Fibroblast of pulmonary artery (primary cell): ENCODE measurements at regions not wholly inside any gene's neighbourhood (a gene's known extent, or its start where the extent isn't known, plus 50 kb on each side); places are given as distances from the start of the nearest gene placed in this dataset.

Experiments used
- DNase-seq: peaks from one replicate; pipeline ENCODE4 v3.0.0-alpha.2; 2010; ENCODE audit warnings: low read depth
- H3K4me3 ChIP-seq: replicated peaks from 2 replicates; pipeline ENCODE4 v1.5.1; 2011; ENCODE audit warnings: low read depth, mild to moderate bottlenecking, control low read depth, low read length, moderate library complexity
- CTCF ChIP-seq: IDR thresholded peaks from 2 replicates; pipeline ENCODE4 v1.5.1; 2011; ENCODE audit warnings: mild to moderate bottlenecking, control low read depth, low read length, inconsistent platforms; ENCODE audit errors: missing control alignments

DNA sequence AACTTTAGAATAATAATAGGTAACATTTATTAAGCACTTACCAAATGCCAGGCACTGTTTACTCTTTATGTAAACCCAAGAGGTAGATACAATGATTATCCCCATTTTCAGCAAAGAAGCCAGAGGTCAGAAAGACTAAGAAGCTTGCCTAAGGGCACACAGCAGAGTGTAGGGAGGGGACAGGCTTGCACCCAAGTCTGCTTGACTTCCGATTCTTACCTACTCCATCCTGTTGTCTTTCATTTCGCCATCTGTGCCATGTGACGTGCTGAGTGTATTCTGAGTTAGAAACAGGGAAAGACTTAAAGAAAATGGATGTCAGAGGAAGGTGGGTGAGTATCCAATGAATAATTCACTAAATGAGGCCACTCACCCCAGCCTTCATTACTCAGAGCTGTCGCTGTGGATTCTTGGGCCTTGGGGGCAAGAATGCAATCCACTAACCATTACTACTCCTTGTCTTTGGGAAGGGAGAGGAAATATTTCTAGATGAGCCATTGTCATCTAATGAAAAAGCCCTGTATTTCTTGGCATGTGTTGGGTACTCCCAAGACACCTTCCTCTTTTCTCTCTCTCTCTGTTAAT lies 76.4 kb upstream of the BCL11A start:
- TF ChIP-seq CTCF = no peak
- no peak for DNase-seq
- H3K4me3 ChIP-seq = no peak overlapping the region

DNA sequence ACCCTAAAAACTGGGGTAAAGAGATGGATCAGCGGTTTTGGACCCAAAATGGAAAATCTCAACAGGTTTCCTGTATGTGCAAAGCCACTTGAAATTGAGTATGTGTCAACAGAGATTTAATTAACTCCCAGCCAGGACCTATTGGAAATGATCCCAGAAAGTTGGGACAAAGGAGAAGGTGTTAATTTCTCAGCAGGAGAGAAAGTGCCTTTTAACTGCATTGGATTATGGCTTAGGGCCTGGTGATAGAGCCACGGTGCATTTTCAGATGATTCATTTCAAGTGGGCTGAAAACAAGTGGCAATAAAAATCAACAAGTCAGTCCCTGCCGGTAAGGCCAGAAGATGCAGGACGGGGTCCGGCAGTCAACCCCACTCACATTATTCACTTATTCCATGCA lies 80.2 kb upstream of the BCL11A start:
- H3K4me3 ChIP-seq = no peak overlapping the region
- no peak for TF ChIP-seq CTCF
- no peak for DNase-seq

DNA sequence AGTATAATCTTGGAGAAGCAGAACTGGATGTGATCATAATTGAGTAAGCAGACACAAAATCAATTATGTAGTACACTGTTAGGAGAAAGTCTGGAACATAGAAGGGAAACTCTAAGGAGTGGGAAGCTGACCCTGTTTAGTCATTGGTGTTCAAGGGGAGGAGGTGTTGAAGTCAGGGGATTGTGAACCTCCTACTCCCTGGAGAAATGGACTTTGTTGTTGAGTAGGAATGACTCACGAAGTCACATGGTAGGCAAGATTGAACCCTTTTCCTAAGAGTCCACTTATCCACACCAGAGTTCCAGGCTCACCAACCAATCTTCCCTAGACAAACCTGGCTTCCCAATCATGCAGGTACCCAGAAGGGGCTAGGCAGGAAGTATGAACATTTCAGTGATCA lies 81.0 kb upstream of the BCL11A start:
- no peak for TF ChIP-seq CTCF
- H3K4me3 ChIP-seq = no peak overlapping the region
- DNase-seq = peak; percentile 6

- peak; percentile 70 for DNase-seq
- peak; percentile 78 for TF ChIP-seq CTCF
- H3K4me3 ChIP-seq = no peak overlapping the region
These were observed 88.6 kb upstream of the BCL11A start for GRCh38 chr2:60641811-60642788.

DNA sequence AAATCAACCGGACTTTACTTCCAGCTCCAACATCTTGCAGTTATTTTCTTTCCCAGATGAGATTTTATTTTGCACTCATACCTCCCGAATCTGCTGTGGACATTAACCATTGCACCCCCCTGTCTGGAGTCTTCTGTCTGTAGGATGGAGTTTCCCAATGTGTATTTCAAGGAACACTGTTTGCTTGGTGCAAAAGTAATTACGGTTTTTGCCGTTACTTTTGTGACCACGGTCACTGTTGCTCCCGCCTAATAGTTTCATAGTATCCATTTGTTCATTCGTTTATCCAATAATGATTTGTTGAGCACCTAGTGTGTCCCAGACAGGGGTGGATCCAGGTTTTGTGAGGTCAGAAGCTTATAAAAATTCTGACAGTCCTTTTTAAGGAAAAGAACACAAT lies 90.3 kb upstream of the BCL11A start:
- no peak overlapping the region for H3K4me3 ChIP-seq
- no peak for DNase-seq
- no peak for TF ChIP-seq CTCF

GRCh38 chr2:60644951-60645350 lies 91.5 kb upstream of the BCL11A start:
- no peak for TF ChIP-seq CTCF
- DNase-seq = no peak
- H3K4me3 ChIP-seq = no peak overlapping the region
